Panc1 (cell line): ENCODE measurements at regions not wholly inside any gene's neighbourhood (a gene's known extent, or its start where the extent isn't known, plus 50 kb on each side); places are given as distances from the start of the nearest gene placed in this dataset.

Experiments
- ATAC-seq: fragments of 200-7000 bp; cut with Tn5 transposase; 2 replicates; pipeline ENCODE4 v1.9.1; 2020; ENCODE audit warnings: mild to moderate bottlenecking, moderate library complexity
- BruUV-seq: library from RNA; stranded (reverse); fragments of 400-500 nt; replicated peaks from 2 replicates; lab custom pipeline; 2021; lab: Mats Ljungman, UMichigan
- CTCF ChIA-PET: fragments of 300-600 bp; sonication (Branson Sonifier 250); formaldehyde crosslinking; loops from one replicate; lab custom pipeline; 2022; ENCODE audit warnings: antibody characterized with exemption; lab: Charles Lee
- POLR2A ChIA-PET: fragments of 300-600 bp; sonication (Branson Sonifier 250); formaldehyde crosslinking; loops from one replicate; lab custom pipeline; 2022; ENCODE audit warnings: antibody characterized with exemption; lab: Charles Lee
- DNase-seq: peaks from one replicate; pipeline ENCODE4 v3.0.0-alpha.2; 2010; ENCODE audit warnings: low read depth, low spot score
- H3K27ac ChIP-seq: 2 replicates; pipeline ENCODE4 v1.5.1; 2011; ENCODE audit warnings: mild to moderate bottlenecking, low read length, inconsistent platforms
- H3K27me3 ChIP-seq: fragments of 200-500 bp; sonication (Bioruptor generic); 2 replicates; pipeline ENCODE4 v1.6.0; 2014; ENCODE audit warnings: low read length, inconsistent platforms; ENCODE audit not compliant: control insufficient read depth, insufficient read depth
- H3K36me3 ChIP-seq: fragments of 200-500 bp; sonication (Bioruptor generic); 2 replicates; pipeline ENCODE4 v1.5.1; 2014; ENCODE audit warnings: inconsistent platforms, mild to moderate bottlenecking, low read length, moderate library complexity; ENCODE audit not compliant: control insufficient read depth, insufficient read depth
- H3K4me1 ChIP-seq: 2 replicates; pipeline ENCODE4 v1.5.1; 2011; ENCODE audit warnings: inconsistent platforms, mild to moderate bottlenecking, low read length, moderate library complexity; ENCODE audit not compliant: control insufficient read depth, insufficient read depth
- H3K4me3 ChIP-seq, 2 experiments: 2 replicates each; pipeline ENCODE4 v1.5.1; 2011 to 2012; ENCODE audit warnings: low read depth in 2 of 2, low read length in 2 of 2, mild to moderate bottlenecking in 2 of 2, inconsistent platforms in 1 of 2, moderate library complexity in 1 of 2
- H3K9me3 ChIP-seq: fragments of 200-500 bp; sonication (Bioruptor generic); 2 replicates; pipeline ENCODE4 v1.5.1; 2014; ENCODE audit warnings: low read depth, mild to moderate bottlenecking, inconsistent platforms, low read length, moderate library complexity; ENCODE audit not compliant: control insufficient read depth, insufficient read depth
- CTCF ChIP-seq: fragments of 450-650 bp; IDR thresholded peaks from 2 replicates; pipeline ENCODE4 v1.5.1; 2017; ENCODE audit warnings: mild to moderate bottlenecking
- POLR2AphosphoS5 ChIP-seq: IDR thresholded peaks from 2 replicates; pipeline ENCODE4 v1.6.1; 2012; ENCODE audit warnings: mild to moderate bottlenecking, low read depth, low read length, moderate library complexity
- REST ChIP-seq, 2 experiments: IDR thresholded peaks; 2 replicates each; pipeline ENCODE4 v1.6.1; 2011 to 2012; ENCODE audit warnings: low read depth in 2 of 2, control low read depth in 1 of 2, low read length in 1 of 2, mild to moderate bottlenecking in 1 of 2, moderate library complexity in 1 of 2; ENCODE audit not compliant: insufficient read depth in 1 of 2
- SIN3A ChIP-seq: IDR thresholded peaks from 2 replicates; pipeline ENCODE4 v1.6.1; 2012; ENCODE audit warnings: low read depth, mild to moderate bottlenecking, low read length, moderate library complexity, borderline replicate concordance; ENCODE audit not compliant: insufficient read depth
- TCF7L2 ChIP-seq: IDR thresholded peaks from 2 replicates; pipeline ENCODE4 v1.6.1; 2011; ENCODE audit warnings: mild to moderate bottlenecking, low read depth, low read length, inconsistent platforms
- in situ Hi-C: cut with HindIII; loops from 2 replicates; pipeline ENCODE4 v1.10.0; 2016; ENCODE audit warnings: low sequenced_read_pairs, low pct_unique_long_range_greater_than_20kb
- intact Hi-C: fragments of 100-400 bp; cut with micrococcal nuclease; formaldehyde crosslinking; loops from one replicate; pipeline ENCODE4 v1.10.0; 2022; ENCODE audit not compliant: unreplicated experiment

- H3K27ac ChIP-seq = no peak overlapping the region
- no peaks in the 10 kb centered on the region for H3K36me3 ChIP-seq
- H3K27me3 ChIP-seq = no peaks in the 10 kb centered on the region
- peaks cover 6% of the 10 kb centered on the region for H3K4me1 ChIP-seq
- ChIA-PET POLR2A (interaction anchor here (0.7 kb wide), 2 partner anchors 25 to 26 kb away, joined by 3 to 4 read pairs; no protein-coding TSS in a partner anchor), CTCF (no interaction called here)
- no TSS peak for BruUV-seq
- DNase-seq = no peak
- no peak overlapping the region for H3K4me3 ChIP-seq
- H3K9me3 ChIP-seq = peaks cover 2% of the 10 kb centered on the region; the same call in 1 of the 2 replicates
- no peak for TF ChIP-seq CTCF
- TF ChIP-seq TCF7L2 = no peak
- TF ChIP-seq SIN3A = no peak
- no peak for TF ChIP-seq REST (IDR thresholded peaks at IDR 0.05; ENCODE audit: insufficient read depth in 1 of 2, low read depth in 2 of 2, low read length in 1 of 2)
- no peak for TF ChIP-seq POLR2AphosphoS5
- no peak for ATAC-seq
- intact Hi-C loops (no loop called here), in situ Hi-C loops (no loop called here)
These were observed 56.8 kb upstream of the ARL4D start for GRCh38 chr17:43341715-43342588.

GRCh38 chr17:43338886-43339516 lies 59.8 kb upstream of the ARL4D start:
- no peak for DNase-seq
- ATAC-seq = no peak
- Histone ChIP-seq H3K27ac (no peak overlapping the region), H3K4me1 (peaks cover 7% of the 10 kb centered on the region), H3K27me3 (no peaks in the 10 kb centered on the region), H3K4me3 (no peak overlapping the region), H3K36me3 (no peaks in the 10 kb centered on the region), H3K9me3 (no peaks in the 10 kb centered on the region)
- BruUV-seq = no TSS peak
- intact Hi-C loops (no loop called here), in situ Hi-C loops (no loop called here)
- TF ChIP-seq POLR2AphosphoS5 (no peak), SIN3A (no peak), CTCF (peak; percentile 83), TCF7L2 (no peak), REST (IDR thresholded peaks at IDR 0.05; ENCODE audit: insufficient read depth in 1 of 2, low read depth in 2 of 2, low read length in 1 of 2) (no peak)
- ChIA-PET POLR2A (no interaction called here), CTCF (interaction anchor here (0.6 kb wide), 1 partner anchor 23 kb away, joined by 5 read pairs; no protein-coding TSS in a partner anchor)
